ENCODE measurements at regions not wholly inside any gene's neighbourhood (a gene's known extent, or its start where the extent isn't known, plus 50 kb on each side); places are given as distances from the start of the nearest gene placed in this dataset.

DNA sequence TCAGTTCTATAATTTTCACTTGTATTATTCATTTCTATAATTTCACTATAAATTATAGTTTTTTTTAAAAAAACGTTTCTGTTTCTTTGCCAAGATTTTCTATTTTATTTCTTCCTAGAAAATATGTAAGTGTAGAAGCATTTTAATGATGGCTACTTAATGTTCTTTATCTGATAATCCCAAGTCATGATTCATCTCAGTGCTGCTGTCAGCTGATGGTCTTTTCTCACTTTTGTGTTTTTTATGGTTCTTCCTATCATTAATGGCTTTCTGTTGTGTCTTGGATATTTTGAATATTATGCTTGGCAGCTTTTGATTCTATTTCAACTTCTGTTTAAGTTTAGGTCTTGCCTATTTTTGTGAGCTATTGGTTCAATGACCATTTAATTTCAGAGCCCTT lies 268.6 kb downstream of the BAMBI start:
- TF ChIP-seq CTCF (IDR thresholded peaks at IDR 0.05; ENCODE audit: low read length) = no peak
- no peak for TF ChIP-seq EZH2 (optimal IDR thresholded peaks at IDR 0.05; ENCODE audit: low read depth, low read length)
